ENCODE measurements at regions not wholly inside any gene's neighbourhood (a gene's known extent, or its start where the extent isn't known, plus 50 kb on each side); places are given as distances from the start of the nearest gene placed in this dataset.

- 40 to 54% methylated on average over 2 of the region's 2 CpGs for WGBS, 2 donors (ENCODE audit: low coverage in 1 of 2)
- TF ChIP-seq EP300 (IDR thresholded peaks at IDR 0.05; ENCODE audit: low read depth) (no peak), POLR2A (IDR thresholded peaks at IDR 0.05) (no peak), POLR2AphosphoS5 (IDR thresholded peaks at IDR 0.05) (no peak), CTCF (IDR thresholded peaks at IDR 0.05) (no peak)
- no peaks in the 10 kb centered on the region for H3K36me3 ChIP-seq
- no peak overlapping the region for H3K4me3 ChIP-seq
- H3K4me1 ChIP-seq: no peaks in the 10 kb centered on the region
- intact Hi-C loops (cut with DNase I; ENCODE audit: low total_unique reads): no loop called here
- H3K9me3 ChIP-seq: no peaks in the 10 kb centered on the region
- in situ Hi-C loops (cut with MboI; ENCODE audit: low pct_ligation_motif_present in 1 of 4, low pct_unique_long_range_greater_than_20kb in 1 of 4, low sequenced_read_pairs in 3 of 4): no loop called here
- no peak overlapping the region for H3K27ac ChIP-seq
- DNase-seq: no peak
- H3K27me3 ChIP-seq: no peaks in the 10 kb centered on the region
These were observed 1163.4 kb upstream of the CDH6 start for GRCh38 chr5:30030101-30030500.

GRCh38 chr5:30001826-30002225, 1191.7 kb upstream of the CDH6 start:
- no peak for TF ChIP-seq CTCF (IDR thresholded peaks at IDR 0.05)
- no peak for TF ChIP-seq POLR2A (IDR thresholded peaks at IDR 0.05)
- no peak for TF ChIP-seq EP300 (IDR thresholded peaks at IDR 0.05; ENCODE audit: low read depth)
- no peak for TF ChIP-seq POLR2AphosphoS5 (IDR thresholded peaks at IDR 0.05)
- Histone ChIP-seq H3K27me3 (no peaks in the 10 kb centered on the region), H3K27ac (no peak overlapping the region), H3K4me1 (no peaks in the 10 kb centered on the region), H3K4me3 (no peak overlapping the region), H3K36me3 (no peaks in the 10 kb centered on the region), H3K9me3 (no peaks in the 10 kb centered on the region)
- WGBS, 2 donors (ENCODE audit: low coverage in 1 of 2): 48 to 71% methylated on average over 2 of the region's 2 CpGs
- DNase-seq: no peak
- in situ Hi-C loops (cut with MboI; ENCODE audit: low pct_ligation_motif_present in 1 of 4, low pct_unique_long_range_greater_than_20kb in 1 of 4, low sequenced_read_pairs in 3 of 4): no loop called here
- intact Hi-C loops (cut with DNase I; ENCODE audit: low total_unique reads): no loop called here

- in situ Hi-C loops (cut with MboI; ENCODE audit: low pct_ligation_motif_present in 1 of 4, low pct_unique_long_range_greater_than_20kb in 1 of 4, low sequenced_read_pairs in 3 of 4) (no loop called here), intact Hi-C loops (cut with DNase I; ENCODE audit: low total_unique reads) (no loop called here)
- Histone ChIP-seq H3K27ac (no peak overlapping the region), H3K4me1 (no peaks in the 10 kb centered on the region), H3K27me3 (no peaks in the 10 kb centered on the region), H3K36me3 (no peaks in the 10 kb centered on the region), H3K9me3 (no peaks in the 10 kb centered on the region), H3K4me3 (no peak overlapping the region)
- TF ChIP-seq EP300 (IDR thresholded peaks at IDR 0.05; ENCODE audit: low read depth) (no peak), CTCF (IDR thresholded peaks at IDR 0.05) (no peak), POLR2AphosphoS5 (IDR thresholded peaks at IDR 0.05) (no peak), POLR2A (IDR thresholded peaks at IDR 0.05) (no peak)
- no peak for DNase-seq
These were observed 1193.3 kb upstream of the CDH6 start for GRCh38 chr5:30000231-30000630.

- intact Hi-C loops (cut with DNase I; ENCODE audit: low total_unique reads): no loop called here
These were observed 1198.3 kb upstream of the CDH6 start for GRCh38 chr5:29995154-29995553.

More at GRCh38 chr5:29995154-29995553, 1198.3 kb upstream of the CDH6 start:
- no peaks in the 10 kb centered on the region for H3K27me3 ChIP-seq
- H3K9me3 ChIP-seq: no peaks in the 10 kb centered on the region
- 55 to 93% methylated on average over 1 of the region's 1 CpG for WGBS, 2 donors (ENCODE audit: low coverage in 1 of 2)
- no peaks in the 10 kb centered on the region for H3K36me3 ChIP-seq
- H3K27ac ChIP-seq: no peak overlapping the region
- TF ChIP-seq POLR2AphosphoS5 (IDR thresholded peaks at IDR 0.05) (no peak), EP300 (IDR thresholded peaks at IDR 0.05; ENCODE audit: low read depth) (no peak), CTCF (IDR thresholded peaks at IDR 0.05) (no peak)
- in situ Hi-C loops (cut with MboI; ENCODE audit: low pct_ligation_motif_present in 1 of 4, low pct_unique_long_range_greater_than_20kb in 1 of 4, low sequenced_read_pairs in 3 of 4): no loop called here
- H3K4me3 ChIP-seq: no peak overlapping the region
- H3K4me1 ChIP-seq: no peaks in the 10 kb centered on the region
- no peak for DNase-seq
